Neural cell (in vitro differentiated cells): ENCODE measurements at regions not wholly inside any gene's neighbourhood (a gene's known extent, or its start where the extent isn't known, plus 50 kb on each side); places are given as distances from the start of the nearest gene placed in this dataset.

Source experiments
- CTCF ChIP-seq: fragments of 450-650 bp; IDR thresholded peaks from 2 replicates; pipeline ENCODE4 v1.5.1; 2014; ENCODE audit warnings: antibody characterized with exemption, mild to moderate bottlenecking, moderate library complexity; ENCODE audit not compliant: poor library complexity, severe bottlenecking
- MXI1 ChIP-seq: fragments of 450-650 bp; conservative IDR thresholded peaks from 2 replicates; pipeline ENCODE4 v1.6.1; 2014; ENCODE audit warnings: antibody characterized with exemption, mild to moderate bottlenecking; ENCODE audit not compliant: poor library complexity, severe bottlenecking

GRCh38 chr5:12647613-12648012, 743.4 kb upstream of the CTNND2 start:
- TF ChIP-seq CTCF (no peak), MXI1 (no peak)
